PC-3 (cell line): ENCODE measurements at regions not wholly inside any gene's neighbourhood (a gene's known extent, or its start where the extent isn't known, plus 50 kb on each side); places are given as distances from the start of the nearest gene placed in this dataset.

Source experiments
- ATAC-seq: fragments of 200-7000 bp; cut with Tn5 transposase; 2 replicates; pipeline ENCODE4 v1.9.1; 2020; ENCODE audit warnings: mild to moderate bottlenecking, moderate library complexity
- BruUV-seq: library from RNA; stranded (reverse); fragments of 400-500 nt; replicated peaks from 2 replicates; lab custom pipeline; 2021; lab: Mats Ljungman, UMichigan
- CTCF ChIA-PET: fragments of 300-600 bp; sonication (Branson Sonifier 250); formaldehyde crosslinking; loops from one replicate; lab custom pipeline; 2022; ENCODE audit warnings: antibody characterized with exemption; lab: Charles Lee
- POLR2A ChIA-PET: fragments of 300-600 bp; sonication (Branson Sonifier 250); formaldehyde crosslinking; loops from one replicate; lab custom pipeline; 2022; ENCODE audit warnings: antibody characterized with exemption; ENCODE audit not compliant: unreplicated experiment; lab: Charles Lee
- DNase-seq: peaks from one replicate; pipeline ENCODE4 v3.0.0-alpha.2; 2015
- H2AFZ ChIP-seq: fragments of 300-600 bp; sonication (generic); 2 replicates; pipeline ENCODE4 v1.6.0; 2016; ENCODE audit warnings: antibody characterized with exemption, low read length
- H3F3A ChIP-seq: fragments of 300-600 bp; sonication (generic); one replicate; pipeline ENCODE4 v1.6.0; 2017; ENCODE audit warnings: antibody characterized with exemption, low read length, control low read depth, mild to moderate bottlenecking; ENCODE audit not compliant: unreplicated experiment
- H3K27ac ChIP-seq: fragments of 300-600 bp; sonication (generic); 2 replicates; pipeline ENCODE4 v1.5.1; 2016; ENCODE audit warnings: mild to moderate bottlenecking, low read length
- H3K27me3 ChIP-seq: fragments of 300-600 bp; sonication (generic); 2 replicates; pipeline ENCODE4 v1.6.1; 2016; ENCODE audit warnings: low read length, mixed read lengths
- H3K36me3 ChIP-seq: fragments of 300-600 bp; sonication (generic); 2 replicates; pipeline ENCODE4 v1.6.1; 2016; ENCODE audit warnings: low read depth, mixed run types, low read length, mixed read lengths
- H3K4me1 ChIP-seq: fragments of 300-600 bp; sonication (generic); 2 replicates; pipeline ENCODE4 v1.5.1; 2016; ENCODE audit warnings: low read length; ENCODE audit not compliant: insufficient read depth
- H3K4me2 ChIP-seq: fragments of 300-600 bp; sonication (generic); 2 replicates; pipeline ENCODE4 v1.6.0; 2016; ENCODE audit warnings: low read length
- H3K4me3 ChIP-seq: fragments of 300-600 bp; sonication (generic); 2 replicates; pipeline ENCODE4 v1.5.1; 2016; ENCODE audit warnings: mild to moderate bottlenecking, low read length, mixed read lengths
- H3K79me2 ChIP-seq: fragments of 300-600 bp; sonication (generic); 2 replicates; pipeline ENCODE4 v1.6.1; 2017; ENCODE audit warnings: low read length, mixed read lengths
- H3K9ac ChIP-seq: fragments of 300-600 bp; sonication (generic); 2 replicates; pipeline ENCODE4 v1.6.0; 2016; ENCODE audit warnings: mild to moderate bottlenecking, low read length
- H3K9me2 ChIP-seq: fragments of 300-600 bp; sonication (generic); replicated peaks from 2 replicates; pipeline ENCODE4 v1.6.1; 2016; ENCODE audit warnings: mixed run types, low read length, mixed read lengths
- H3K9me3 ChIP-seq: fragments of 300-600 bp; sonication (generic); 2 replicates; pipeline ENCODE4 v1.6.1; 2016; ENCODE audit warnings: low read length, mixed read lengths
- H4K20me1 ChIP-seq: fragments of 300-600 bp; sonication (generic); 2 replicates; pipeline ENCODE4 v1.6.1; 2016; ENCODE audit warnings: low read length, mixed read lengths
- EZH2 ChIP-seq: fragments of 300-600 bp; sonication (generic); IDR thresholded peaks from one replicate; pipeline ENCODE4 v1.6.1; 2017; ENCODE audit warnings: antibody characterized with exemption, mild to moderate bottlenecking, low read length; ENCODE audit not compliant: unreplicated experiment
- EZH2phosphoT487 ChIP-seq: fragments of 300-600 bp; sonication (generic); IDR thresholded peaks from 2 replicates; pipeline ENCODE4 v1.6.1; 2018; ENCODE audit warnings: mild to moderate bottlenecking, antibody characterized with exemption, low read length, borderline replicate concordance
- intact Hi-C: fragments of 100-400 bp; cut with micrococcal nuclease; formaldehyde crosslinking; loops from 2 replicates; pipeline ENCODE4 v1.9.0; 2023
- TF ChIP-seq, protein P1 (sequence below): fragments of 300-600 bp; sonication (generic); conservative IDR thresholded peaks from 2 replicates; pipeline ENCODE4 v1.5.1; 2017; ENCODE audit warnings: antibody characterized with exemption, low read depth, mild to moderate bottlenecking, low read length

DNA sequence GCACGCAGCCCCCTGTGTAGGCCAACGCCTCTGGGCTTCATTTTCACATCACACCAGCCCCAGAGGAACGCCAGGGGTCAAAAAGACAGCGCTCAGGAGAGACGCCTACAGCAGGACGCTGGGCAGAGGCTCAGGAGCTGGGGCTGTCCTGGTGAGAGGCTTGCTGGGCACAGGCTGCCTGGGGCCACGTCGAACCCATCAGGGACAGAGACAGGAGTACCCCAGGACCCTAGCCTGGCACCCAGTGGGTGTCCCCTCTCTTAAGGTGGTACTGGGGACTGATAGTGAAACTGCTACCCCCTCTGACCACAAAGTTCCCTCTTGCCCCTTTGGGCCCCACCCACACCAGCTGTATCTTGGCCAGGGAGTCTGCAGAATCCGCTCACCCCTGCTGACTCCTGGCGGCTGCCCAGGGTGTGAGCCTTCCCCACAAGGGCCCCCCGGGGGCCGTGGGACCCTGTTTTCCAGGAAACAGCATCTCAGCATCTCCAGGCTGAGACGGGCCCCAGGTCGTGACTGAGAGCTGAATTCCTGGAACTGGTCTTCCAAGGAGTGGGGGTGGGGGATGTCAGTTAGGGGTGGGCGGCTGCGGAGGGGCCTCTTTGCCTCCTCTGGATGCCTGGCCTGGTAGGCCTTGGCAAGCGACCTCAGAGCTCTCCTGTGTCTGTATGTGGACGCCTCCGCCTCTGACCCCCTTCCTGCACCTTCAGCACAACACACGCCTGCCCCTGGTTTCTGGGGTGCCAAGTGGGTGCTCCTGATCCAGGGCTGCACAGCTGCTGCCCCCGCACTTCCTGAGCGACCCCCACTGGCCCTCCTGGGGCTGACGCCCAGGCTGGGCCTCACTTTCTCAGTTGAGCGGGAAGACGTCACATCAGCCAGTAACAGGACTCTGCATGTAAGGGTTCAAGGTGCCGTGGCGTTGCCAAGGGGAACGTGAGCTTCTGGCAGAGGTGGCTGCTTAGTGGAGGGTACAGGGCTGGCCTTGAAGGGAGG lies 321.9 kb upstream of the RTL1 start:
- Histone ChIP-seq H3K4me1 (no peaks in the 10 kb centered on the region), H3K9me3 (no peaks in the 10 kb centered on the region), H3K4me2 (no peak overlapping the region), H3K27ac (no peak overlapping the region), H3K9me2 (no peaks in the 10 kb centered on the region), H3K9ac (no peak overlapping the region), H3F3A (no peaks in the 10 kb centered on the region), H2AFZ (no peak overlapping the region), H3K4me3 (no peak overlapping the region), H4K20me1 (no peaks in the 10 kb centered on the region), H3K27me3 (no peaks in the 10 kb centered on the region), H3K36me3 (no peaks in the 10 kb centered on the region), H3K79me2 (no peaks in the 10 kb centered on the region)
- ChIA-PET CTCF (interaction anchor here (0.5 kb wide), 1 partner anchor 375 kb away, joined by 4 read pairs; no protein-coding TSS in a partner anchor), POLR2A (no interaction called here)
- intact Hi-C loops = no loop called here
- DNase-seq (no peak), ATAC-seq (no peak)
- TF ChIP-seq EZH2phosphoT487 = no peak
- TF ChIP-seq EZH2 = no peak
- TF ChIP-seq, protein P1, sequence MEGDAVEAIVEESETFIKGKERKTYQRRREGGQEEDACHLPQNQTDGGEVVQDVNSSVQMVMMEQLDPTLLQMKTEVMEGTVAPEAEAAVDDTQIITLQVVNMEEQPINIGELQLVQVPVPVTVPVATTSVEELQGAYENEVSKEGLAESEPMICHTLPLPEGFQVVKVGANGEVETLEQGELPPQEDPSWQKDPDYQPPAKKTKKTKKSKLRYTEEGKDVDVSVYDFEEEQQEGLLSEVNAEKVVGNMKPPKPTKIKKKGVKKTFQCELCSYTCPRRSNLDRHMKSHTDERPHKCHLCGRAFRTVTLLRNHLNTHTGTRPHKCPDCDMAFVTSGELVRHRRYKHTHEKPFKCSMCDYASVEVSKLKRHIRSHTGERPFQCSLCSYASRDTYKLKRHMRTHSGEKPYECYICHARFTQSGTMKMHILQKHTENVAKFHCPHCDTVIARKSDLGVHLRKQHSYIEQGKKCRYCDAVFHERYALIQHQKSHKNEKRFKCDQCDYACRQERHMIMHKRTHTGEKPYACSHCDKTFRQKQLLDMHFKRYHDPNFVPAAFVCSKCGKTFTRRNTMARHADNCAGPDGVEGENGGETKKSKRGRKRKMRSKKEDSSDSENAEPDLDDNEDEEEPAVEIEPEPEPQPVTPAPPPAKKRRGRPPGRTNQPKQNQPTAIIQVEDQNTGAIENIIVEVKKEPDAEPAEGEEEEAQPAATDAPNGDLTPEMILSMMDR = no peak
- BruUV-seq = no TSS peak

DNA sequence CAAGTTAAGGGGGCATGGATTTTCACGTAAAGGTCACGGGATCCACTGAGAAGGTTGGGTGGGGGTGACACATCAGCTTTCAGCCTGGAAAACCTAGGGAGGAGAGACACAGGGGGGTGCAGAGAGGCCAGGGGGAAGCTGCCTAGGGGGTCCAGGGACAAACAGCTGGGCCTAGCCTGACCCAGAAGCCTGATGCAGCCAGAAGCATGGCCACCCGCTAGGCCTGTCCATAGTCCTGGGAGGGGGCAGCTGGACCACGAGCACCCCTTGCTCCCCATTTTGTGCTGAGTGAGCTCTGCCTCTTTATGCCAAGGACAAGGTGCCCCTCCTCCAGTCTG lies 322.7 kb upstream of the RTL1 start:
- no peak for DNase-seq
- H4K20me1 ChIP-seq = no peaks in the 10 kb centered on the region
- H2AFZ ChIP-seq = no peak overlapping the region
- no peaks in the 10 kb centered on the region for H3K9me3 ChIP-seq
- H3K4me2 ChIP-seq = no peak overlapping the region
- no peak overlapping the region for H3K4me3 ChIP-seq
- no TSS peak for BruUV-seq
- ChIA-PET CTCF (no interaction called here), POLR2A (no interaction called here)
- intact Hi-C loops = no loop called here
- TF ChIP-seq, protein P1 = no peak
- TF ChIP-seq EZH2phosphoT487 (no peak), EZH2 (no peak)
- no peak overlapping the region for H3K27ac ChIP-seq
- no peak overlapping the region for H3K9ac ChIP-seq
- H3K36me3 ChIP-seq = no peaks in the 10 kb centered on the region
- no peaks in the 10 kb centered on the region for H3K9me2 ChIP-seq
- ATAC-seq = no peak
- no peaks in the 10 kb centered on the region for H3F3A ChIP-seq
- no peaks in the 10 kb centered on the region for H3K27me3 ChIP-seq
- no peaks in the 10 kb centered on the region for H3K79me2 ChIP-seq
- H3K4me1 ChIP-seq = no peaks in the 10 kb centered on the region
